GM18511 (cell line): ENCODE measurements at regions not wholly inside any gene's neighbourhood (a gene's known extent, or its start where the extent isn't known, plus 50 kb on each side); places are given as distances from the start of the nearest gene placed in this dataset.

Experiments
- ATAC-seq: cut with Tn5 transposase; IDR thresholded peaks from one replicate; pipeline ENCODE4 v1.9.1; 2021; ENCODE audit warnings: mild to moderate bottlenecking, moderate library complexity; ENCODE audit not compliant: unreplicated experiment

- ATAC-seq: no peak
Measured at GRCh38 chr2:37588316-37588777, 83.1 kb downstream of the CDC42EP3 start.

DNA sequence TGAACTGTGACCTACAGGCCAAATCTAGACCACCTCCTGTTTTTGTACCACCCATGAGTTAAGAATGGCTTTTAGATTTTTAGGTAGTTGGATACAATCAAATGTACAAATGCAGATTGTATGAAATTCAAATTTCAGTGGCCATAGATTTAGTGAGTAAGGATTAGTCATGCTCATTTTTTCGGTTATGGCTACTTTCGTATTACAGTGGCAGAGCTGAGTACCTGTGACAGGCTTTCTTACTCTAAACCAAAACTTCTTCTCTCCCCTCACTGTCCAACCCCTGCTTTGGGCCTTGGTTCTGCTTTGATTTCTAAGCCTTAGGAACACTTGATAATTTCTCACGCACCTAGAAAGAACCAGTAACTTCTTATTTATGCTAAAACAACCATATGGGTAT lies 82.1 kb downstream of the CDC42EP3 start:
- ATAC-seq: peak; percentile 53

- no peak for ATAC-seq
Measured at GRCh38 chr2:37590119-37590571, 81.3 kb downstream of the CDC42EP3 start.
